GM12878 (cell line): ENCODE measurements at regions not wholly inside any gene's neighbourhood (a gene's known extent, or its start where the extent isn't known, plus 50 kb on each side); places are given as distances from the start of the nearest gene placed in this dataset.

Experiments
- CHD2 ChIP-seq: IDR thresholded peaks from 2 replicates; pipeline ENCODE4 v1.6.1; 2011; ENCODE audit warnings: low read depth, low read length, improper control_type of control experiment, borderline replicate concordance
- EZH2 ChIP-seq: IDR thresholded peaks from 2 replicates; pipeline ENCODE4 v1.6.1; 2012; ENCODE audit warnings: low read depth, mild to moderate bottlenecking, control low read depth, inconsistent platforms, low read length, borderline replicate concordance; ENCODE audit not compliant: control insufficient read depth
- FOXM1 ChIP-seq: IDR thresholded peaks from 2 replicates; pipeline ENCODE4 v1.6.1; 2012; ENCODE audit warnings: low read depth, mild to moderate bottlenecking, inconsistent platforms, low read length, moderate library complexity
- HDAC2 ChIP-seq: fragments of 200-600 bp; sonication (generic); IDR thresholded peaks from 2 replicates; pipeline ENCODE4 v1.6.1; 2017
- MTA2 ChIP-seq: fragments of 450-650 bp; IDR thresholded peaks from 2 replicates; pipeline ENCODE4 v1.6.1; 2016; ENCODE audit warnings: low read depth, mild to moderate bottlenecking, moderate library complexity
- NRF1 ChIP-seq: conservative IDR thresholded peaks from 2 replicates; pipeline ENCODE4 v1.6.1; 2011; ENCODE audit warnings: mild to moderate bottlenecking, low read depth, low read length, improper control_type of control experiment
- SMAD1 ChIP-seq: fragments of 450-650 bp; IDR thresholded peaks from 2 replicates; pipeline ENCODE4 v1.6.1; 2018; ENCODE audit warnings: mild to moderate bottlenecking, low read depth; ENCODE audit not compliant: partially characterized antibody
- TF ChIP-seq, protein P1 (sequence below): fragments of 450-650 bp; IDR thresholded peaks from 2 replicates; pipeline ENCODE4 v1.6.1; 2017; ENCODE audit warnings: low read depth, mild to moderate bottlenecking, moderate library complexity
- TF ChIP-seq, protein P2 (sequence below): fragments of 150-350 bp; IDR thresholded peaks from 2 replicates; pipeline ENCODE4 v1.6.1; 2016; ENCODE audit warnings: low read depth, low read length
- TF ChIP-seq, protein P3 (sequence below): fragments of 450-650 bp; IDR thresholded peaks from 2 replicates; pipeline ENCODE4 v1.6.1; 2014; ENCODE audit warnings: mild to moderate bottlenecking
- TF ChIP-seq, protein P4 (sequence below), 3 experiments: IDR thresholded peaks in 2 of 3; conservative IDR thresholded peaks in 1 of 3; 2 replicates each; pipeline ENCODE4 v1.5.1; 2011; ENCODE audit warnings: low read depth in 3 of 3, low read length in 3 of 3, mild to moderate bottlenecking in 3 of 3, control low read depth in 2 of 3, moderate library complexity in 2 of 3, inconsistent platforms in 1 of 3, mixed read lengths in 1 of 3; ENCODE audit not compliant: control insufficient read depth in 2 of 3, insufficient read depth in 1 of 3; ENCODE audit errors: extremely low read depth in 1 of 3
- TF ChIP-seq, protein P5 (sequence below): IDR thresholded peaks from 2 replicates; pipeline ENCODE4 v1.6.1; 2011; ENCODE audit warnings: low read depth, mild to moderate bottlenecking, low read length, moderate library complexity, borderline replicate concordance; ENCODE audit errors: extremely low read depth

DNA sequence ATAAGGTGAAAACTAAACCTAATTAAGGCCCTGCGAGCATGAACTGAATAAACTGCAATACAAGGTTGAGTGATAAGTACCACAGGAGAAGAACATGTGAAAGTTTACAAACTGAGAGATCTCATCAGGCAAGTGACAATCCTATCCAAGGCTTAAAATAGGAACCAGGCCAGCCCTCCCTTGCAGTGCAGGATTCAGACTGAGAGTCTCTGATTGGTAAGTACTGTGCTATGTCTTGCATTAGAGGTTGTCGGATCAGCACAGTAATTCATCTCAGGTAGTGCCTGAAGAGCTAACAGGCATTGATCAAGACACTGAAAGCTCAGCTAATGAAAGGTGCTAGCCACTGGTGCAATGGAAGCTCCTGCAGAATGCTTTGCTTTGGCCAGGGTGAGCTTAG, 801.7 kb upstream of the ID2 start:
- TF ChIP-seq, protein P1, sequence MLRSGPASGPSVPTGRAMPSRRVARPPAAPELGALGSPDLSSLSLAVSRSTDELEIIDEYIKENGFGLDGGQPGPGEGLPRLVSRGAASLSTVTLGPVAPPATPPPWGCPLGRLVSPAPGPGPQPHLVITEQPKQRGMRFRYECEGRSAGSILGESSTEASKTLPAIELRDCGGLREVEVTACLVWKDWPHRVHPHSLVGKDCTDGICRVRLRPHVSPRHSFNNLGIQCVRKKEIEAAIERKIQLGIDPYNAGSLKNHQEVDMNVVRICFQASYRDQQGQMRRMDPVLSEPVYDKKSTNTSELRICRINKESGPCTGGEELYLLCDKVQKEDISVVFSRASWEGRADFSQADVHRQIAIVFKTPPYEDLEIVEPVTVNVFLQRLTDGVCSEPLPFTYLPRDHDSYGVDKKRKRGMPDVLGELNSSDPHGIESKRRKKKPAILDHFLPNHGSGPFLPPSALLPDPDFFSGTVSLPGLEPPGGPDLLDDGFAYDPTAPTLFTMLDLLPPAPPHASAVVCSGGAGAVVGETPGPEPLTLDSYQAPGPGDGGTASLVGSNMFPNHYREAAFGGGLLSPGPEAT, result no peak
- TF ChIP-seq SMAD1 (no peak), FOXM1 (no peak), CHD2 (no peak), HDAC2 (no peak), MTA2 (no peak), NRF1 (no peak), EZH2 (no peak)
- TF ChIP-seq, protein P2, sequence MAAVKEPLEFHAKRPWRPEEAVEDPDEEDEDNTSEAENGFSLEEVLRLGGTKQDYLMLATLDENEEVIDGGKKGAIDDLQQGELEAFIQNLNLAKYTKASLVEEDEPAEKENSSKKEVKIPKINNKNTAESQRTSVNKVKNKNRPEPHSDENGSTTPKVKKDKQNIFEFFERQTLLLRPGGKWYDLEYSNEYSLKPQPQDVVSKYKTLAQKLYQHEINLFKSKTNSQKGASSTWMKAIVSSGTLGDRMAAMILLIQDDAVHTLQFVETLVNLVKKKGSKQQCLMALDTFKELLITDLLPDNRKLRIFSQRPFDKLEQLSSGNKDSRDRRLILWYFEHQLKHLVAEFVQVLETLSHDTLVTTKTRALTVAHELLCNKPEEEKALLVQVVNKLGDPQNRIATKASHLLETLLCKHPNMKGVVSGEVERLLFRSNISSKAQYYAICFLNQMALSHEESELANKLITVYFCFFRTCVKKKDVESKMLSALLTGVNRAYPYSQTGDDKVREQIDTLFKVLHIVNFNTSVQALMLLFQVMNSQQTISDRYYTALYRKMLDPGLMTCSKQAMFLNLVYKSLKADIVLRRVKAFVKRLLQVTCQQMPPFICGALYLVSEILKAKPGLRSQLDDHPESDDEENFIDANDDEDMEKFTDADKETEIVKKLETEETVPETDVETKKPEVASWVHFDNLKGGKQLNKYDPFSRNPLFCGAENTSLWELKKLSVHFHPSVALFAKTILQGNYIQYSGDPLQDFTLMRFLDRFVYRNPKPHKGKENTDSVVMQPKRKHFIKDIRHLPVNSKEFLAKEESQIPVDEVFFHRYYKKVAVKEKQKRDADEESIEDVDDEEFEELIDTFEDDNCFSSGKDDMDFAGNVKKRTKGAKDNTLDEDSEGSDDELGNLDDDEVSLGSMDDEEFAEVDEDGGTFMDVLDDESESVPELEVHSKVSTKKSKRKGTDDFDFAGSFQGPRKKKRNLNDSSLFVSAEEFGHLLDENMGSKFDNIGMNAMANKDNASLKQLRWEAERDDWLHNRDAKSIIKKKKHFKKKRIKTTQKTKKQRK, result no peak
- TF ChIP-seq, protein P3, sequence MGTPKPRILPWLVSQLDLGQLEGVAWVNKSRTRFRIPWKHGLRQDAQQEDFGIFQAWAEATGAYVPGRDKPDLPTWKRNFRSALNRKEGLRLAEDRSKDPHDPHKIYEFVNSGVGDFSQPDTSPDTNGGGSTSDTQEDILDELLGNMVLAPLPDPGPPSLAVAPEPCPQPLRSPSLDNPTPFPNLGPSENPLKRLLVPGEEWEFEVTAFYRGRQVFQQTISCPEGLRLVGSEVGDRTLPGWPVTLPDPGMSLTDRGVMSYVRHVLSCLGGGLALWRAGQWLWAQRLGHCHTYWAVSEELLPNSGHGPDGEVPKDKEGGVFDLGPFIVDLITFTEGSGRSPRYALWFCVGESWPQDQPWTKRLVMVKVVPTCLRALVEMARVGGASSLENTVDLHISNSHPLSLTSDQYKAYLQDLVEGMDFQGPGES, result no peak
- TF ChIP-seq, protein P4, sequence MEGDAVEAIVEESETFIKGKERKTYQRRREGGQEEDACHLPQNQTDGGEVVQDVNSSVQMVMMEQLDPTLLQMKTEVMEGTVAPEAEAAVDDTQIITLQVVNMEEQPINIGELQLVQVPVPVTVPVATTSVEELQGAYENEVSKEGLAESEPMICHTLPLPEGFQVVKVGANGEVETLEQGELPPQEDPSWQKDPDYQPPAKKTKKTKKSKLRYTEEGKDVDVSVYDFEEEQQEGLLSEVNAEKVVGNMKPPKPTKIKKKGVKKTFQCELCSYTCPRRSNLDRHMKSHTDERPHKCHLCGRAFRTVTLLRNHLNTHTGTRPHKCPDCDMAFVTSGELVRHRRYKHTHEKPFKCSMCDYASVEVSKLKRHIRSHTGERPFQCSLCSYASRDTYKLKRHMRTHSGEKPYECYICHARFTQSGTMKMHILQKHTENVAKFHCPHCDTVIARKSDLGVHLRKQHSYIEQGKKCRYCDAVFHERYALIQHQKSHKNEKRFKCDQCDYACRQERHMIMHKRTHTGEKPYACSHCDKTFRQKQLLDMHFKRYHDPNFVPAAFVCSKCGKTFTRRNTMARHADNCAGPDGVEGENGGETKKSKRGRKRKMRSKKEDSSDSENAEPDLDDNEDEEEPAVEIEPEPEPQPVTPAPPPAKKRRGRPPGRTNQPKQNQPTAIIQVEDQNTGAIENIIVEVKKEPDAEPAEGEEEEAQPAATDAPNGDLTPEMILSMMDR (IDR thresholded peaks at IDR 0.05 in 2 of 3, conservative IDR thresholded peaks at IDR 0.05 in 1 of 3; ENCODE audit: control insufficient read depth in 2 of 3, extremely low read depth in 1 of 3, insufficient read depth in 1 of 3, low read depth in 3 of 3, low read length in 3 of 3), result no peak
- TF ChIP-seq, protein P5, sequence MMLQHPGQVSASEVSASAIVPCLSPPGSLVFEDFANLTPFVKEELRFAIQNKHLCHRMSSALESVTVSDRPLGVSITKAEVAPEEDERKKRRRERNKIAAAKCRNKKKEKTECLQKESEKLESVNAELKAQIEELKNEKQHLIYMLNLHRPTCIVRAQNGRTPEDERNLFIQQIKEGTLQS, result no peak
